ENCODE measurements at regions not wholly inside any gene's neighbourhood (a gene's known extent, or its start where the extent isn't known, plus 50 kb on each side); places are given as distances from the start of the nearest gene placed in this dataset.

DNA sequence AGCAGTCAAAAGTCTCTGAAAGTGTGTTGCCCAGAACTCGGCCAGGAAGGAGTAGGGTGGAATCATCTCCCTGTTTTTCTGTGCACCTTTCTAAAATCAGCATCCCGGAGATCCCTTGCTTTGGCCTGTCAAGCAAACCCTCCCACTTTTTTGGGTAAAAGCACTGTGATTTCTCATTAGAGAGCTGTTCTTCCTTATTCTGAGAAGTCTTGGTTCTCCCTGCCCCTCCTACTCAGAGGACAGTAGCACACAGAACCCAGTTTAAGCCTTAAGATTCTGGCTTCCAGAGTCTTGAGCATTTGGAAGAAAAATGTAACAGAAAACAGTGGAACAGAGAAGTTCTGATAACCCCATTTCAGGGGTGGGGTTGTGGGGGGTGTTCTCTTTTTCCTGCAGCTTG lies 52.6 kb upstream of the KATNAL1 start:
- no peak for DNase-seq

DNA sequence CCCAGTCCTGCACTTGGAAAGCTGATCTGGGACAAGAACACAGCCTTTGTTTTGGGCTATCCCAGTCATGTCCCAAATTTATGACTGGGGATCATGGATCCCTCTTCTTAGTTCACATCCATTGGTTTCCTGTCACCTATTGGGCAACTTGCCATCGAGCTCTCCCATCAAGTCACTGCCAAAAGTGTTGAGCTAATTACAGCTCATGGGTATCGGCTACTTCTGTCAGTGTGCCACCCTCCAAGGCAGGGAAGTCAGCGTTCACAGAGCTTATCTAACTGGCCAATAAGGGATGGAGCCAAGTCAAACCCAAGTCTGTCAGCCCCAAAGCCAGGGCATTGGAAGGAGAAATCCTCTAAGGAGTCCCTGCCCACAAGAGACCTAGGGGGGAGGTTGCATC lies 53.2 kb upstream of the KATNAL1 start:
- DNase-seq, result no peak

DNA sequence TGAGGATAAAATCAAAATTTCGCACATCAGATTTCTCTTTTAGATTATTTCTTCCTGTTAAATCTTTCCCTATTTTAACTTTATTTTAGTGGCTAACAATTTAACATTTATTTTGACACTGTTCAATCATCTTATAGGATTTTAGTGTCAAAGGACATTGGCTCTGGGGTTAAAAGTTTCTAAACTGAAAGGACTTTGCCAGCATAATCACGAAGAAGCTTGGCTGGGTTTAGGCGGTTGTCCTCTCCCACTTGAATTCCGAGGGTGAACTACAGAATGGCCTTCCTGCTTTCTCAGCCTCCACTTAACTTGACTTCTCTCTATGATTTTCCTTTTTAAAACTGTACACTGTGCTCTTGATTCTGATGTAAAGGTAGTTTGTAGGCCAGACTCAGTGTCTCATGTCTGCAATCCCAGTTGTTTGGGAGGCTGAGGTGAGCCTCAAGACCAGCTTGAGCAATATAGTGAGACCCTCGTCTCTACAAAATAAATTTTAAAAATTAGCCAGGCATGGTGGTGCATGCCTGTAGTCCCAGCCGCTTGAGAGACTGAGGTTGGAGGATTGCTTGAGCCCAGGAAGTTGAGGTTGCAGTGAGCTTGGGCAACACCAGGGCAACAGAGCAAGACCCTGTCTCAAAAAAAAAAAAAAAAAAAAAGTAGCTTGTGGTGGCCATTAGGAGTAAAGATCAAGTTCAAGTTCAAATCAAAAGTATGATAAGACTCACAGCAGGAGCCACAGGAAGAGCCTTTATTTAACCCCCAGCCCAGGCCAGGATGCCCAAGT lies 54.8 kb upstream of the KATNAL1 start:
- DNase-seq, result no peak

DNA sequence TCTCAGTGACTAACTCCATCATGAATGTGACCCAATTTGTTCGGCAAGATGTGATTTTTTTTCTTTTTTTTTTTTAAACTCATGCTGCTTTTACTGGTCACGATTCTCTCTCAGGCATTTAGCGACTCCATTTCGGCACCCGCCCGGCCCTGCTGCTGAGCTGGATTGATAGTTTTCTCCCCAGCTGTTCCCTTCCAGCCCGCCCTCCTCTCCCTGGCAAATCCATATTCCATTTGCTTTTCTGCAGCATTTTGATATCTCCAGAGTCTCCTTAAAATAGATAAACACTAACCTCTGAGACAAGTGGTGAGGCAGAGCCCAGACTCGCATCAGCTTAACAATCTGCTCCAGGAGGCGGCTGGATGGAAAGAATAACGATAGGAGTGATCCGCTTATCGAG lies 55.5 kb upstream of the KATNAL1 start:
- DNase-seq, result peak in 2 of 51 donors; percentile 1 to 39

DNA sequence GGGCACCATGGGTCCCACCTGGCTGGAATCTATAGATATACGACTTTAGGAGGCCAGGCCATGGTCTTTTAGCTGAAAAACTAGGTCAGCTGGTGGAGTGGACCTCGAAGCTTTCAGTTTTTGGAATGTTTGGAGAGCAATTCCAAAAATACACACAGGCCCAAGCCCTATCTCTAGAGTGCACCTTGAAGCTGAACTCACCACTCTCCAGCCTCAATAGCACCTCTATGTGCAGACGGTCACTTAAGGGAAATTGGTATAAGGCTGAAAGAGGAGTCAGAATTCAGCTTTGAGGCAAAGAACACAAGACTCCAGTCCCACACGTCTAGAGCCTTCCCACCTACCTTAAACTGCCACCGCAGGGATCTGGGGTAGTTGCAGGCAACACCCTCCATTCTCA lies 56.4 kb upstream of the KATNAL1 start:
- no peak for DNase-seq

DNA sequence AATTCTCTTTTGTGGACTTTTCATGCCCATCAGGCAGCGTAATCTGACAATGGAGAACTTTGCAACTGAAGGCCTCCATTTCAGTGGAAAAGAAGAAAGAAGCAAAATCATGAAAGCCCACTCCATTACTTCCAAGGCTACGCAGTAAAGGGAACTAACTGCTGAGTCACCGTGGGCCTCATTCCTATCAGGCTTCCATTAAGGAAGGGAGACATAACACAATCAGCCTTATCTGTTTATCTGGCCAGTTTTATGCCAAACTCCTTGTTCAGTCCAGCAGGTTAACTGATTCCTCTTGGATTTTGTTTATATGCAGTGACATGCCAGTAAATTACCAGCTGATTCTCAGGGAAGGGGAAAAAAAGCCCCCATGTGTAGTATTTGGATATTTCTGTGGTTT lies 56.8 kb upstream of the KATNAL1 start:
- DNase-seq, result no peak

DNA sequence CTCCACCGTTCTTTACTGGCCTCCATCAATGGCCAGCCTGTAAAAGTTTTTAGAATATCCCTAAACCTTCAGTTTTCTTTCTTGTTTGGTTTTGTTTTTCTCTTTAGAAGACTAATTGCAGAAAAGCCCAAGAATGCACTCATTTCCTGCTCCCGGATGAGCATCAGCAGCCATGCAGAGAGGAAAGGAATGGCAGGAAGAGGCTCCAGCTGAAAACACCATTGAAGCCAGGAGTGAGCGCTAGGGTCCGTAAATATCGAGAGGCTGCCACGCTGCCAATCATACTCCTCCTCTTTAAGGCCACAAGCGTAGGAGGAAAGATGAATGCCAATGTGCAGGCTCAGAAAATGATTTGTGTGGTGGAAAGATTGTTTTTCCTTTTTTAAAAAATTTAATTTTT lies 57.4 kb upstream of the UBE2L5 start:
- DNase-seq, result no peak

DNA sequence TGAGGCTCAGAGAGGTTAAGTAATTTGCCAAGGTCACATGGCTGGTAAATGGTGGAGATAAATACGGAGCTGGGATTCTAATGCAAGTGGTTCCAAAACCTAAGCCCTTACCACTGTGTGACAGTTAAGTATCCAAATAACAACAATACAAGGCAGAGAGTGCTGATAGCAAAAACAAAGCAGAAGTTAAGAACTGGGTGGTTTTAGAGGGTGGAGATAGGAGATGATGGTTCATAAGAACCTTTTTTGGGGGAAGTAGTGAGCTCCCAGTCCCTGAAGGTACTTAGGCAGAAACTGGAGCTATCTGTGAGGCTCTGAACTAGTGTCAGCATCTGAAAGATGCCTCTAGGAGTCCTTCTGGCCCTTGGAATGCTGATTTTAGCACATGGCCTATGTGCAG lies 56.2 kb upstream of the UBE2L5 start:
- DNase-seq, result no peak

DNA sequence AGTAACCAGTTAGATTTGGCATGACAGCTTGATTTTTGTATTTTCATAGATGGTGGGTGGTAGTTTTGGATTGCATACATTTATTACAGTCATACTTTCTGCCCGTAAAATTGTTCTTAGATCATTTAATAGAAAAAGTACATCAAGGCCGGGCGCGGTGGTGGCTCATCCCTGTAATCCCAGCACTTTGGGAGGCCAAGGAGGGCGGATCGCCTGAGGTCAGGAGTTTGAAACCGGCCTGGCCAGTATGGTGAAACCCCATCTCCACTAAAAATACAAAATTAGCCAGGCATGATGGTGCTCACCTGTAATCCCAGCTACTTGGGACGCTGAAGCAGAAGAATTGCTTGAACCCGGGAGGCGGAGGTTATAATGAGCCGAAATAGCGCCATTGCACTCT lies 55.0 kb upstream of the UBE2L5 start:
- no peak for DNase-seq

DNA sequence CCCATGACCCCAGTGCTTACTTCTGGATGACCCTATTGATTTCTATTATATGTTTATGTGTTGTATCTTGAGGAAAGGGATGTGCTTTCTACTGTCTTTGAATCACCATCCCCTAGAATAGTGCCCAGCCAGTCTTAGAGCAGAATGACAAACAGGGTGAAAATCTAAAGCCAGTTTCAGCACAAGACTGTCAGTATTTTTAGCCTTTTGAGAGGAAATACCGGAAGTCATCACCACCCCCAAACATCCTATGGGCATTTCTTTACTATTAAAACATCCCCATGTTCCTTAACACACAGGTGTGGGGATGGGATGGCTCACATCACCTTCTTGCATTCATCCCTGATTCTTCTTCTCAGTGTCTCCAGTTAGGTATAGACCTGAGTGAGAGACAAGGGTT lies 52.1 kb upstream of the UBE2L5 start:
- DNase-seq, result no peak

DNA sequence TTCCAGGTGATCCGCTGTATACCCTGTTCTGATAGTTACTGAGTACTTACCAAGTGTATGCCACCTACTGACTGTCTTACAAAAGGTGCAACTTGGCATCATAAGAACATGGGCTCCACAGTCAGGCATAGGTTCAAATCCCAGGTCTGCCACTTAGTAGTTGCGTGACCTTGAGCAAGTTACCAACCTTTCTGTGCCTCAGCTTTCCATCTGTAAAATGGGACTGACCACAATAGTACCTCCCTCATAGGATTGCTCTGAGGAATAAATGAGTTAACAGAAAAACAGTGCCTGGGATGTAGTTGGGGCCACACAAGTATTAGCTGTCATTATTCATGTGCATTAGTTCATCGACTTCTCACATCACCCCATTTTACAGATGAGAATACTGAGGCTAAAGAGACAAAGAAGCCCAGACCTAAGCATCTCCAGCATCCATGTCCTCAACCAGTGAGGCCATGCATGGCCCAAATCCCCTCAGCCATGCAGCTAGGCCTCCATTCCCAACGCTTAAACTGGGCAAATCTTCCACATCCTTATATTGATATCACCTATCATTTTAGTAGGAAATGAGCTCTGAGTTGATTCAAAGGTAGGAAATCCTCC lies 51.3 kb upstream of the UBE2L5 start:
- DNase-seq, result no peak

DNA sequence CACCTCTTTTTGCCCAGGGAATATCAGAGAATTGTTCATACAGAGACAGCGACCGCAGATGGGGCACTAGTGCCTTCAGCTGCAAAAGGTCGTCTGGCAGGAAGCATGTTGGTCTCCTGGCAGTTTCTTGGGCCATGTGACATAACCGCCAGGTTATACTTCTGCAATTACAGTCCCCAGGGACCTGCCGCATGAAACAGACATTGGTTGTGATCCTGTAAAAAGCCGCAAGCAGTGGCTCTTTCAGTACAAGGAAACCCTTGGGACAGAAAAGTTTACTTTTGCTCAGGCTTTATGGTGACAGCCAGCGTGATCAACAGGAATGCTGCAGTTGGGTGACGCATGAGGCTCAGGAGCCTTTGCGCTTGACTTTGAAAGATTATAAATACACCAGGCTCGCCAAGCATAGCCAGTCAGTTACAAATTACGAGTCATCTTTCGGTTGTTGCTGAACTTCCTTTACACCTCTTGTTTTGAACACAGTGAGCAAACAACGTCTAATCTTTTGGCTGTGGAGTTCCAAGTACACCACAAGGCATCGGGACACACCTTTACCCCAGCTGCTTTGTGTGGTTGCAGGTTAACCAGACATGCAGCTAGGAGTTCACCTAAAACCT lies 50.5 kb upstream of the UBE2L5 start:
- no peak for DNase-seq
